NCI-H524 treated with DMSO at 0.1 percent for 48 hours (cell line): ENCODE measurements at regions not wholly inside any gene's neighbourhood (a gene's known extent, or its start where the extent isn't known, plus 50 kb on each side); places are given as distances from the start of the nearest gene placed in this dataset.

Experiments used
- DNase-seq: peaks from one replicate; lab custom pipeline; 2025; lab: John Stamatoyannopoulos, UW

DNA sequence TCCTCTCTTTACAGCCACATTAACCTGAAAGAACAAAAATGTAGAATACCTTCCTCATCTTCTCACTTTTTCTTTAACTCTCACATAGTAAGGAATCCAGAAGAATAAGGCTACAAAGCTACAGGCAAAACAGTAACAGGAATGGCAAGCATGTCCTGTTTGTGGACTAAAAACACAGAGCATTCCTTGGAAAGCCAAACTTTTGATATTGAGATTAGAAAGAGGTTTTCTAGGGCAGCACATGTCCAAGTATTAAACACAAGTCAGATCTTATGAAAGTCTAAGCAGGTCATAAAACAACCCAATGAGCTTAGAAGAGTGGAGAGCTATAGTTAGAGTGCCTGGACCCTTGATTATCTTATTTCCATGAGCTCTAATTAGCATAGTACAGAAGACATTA lies 58.2 kb upstream of the FAM9C start:
- no peak for DNase-seq

DNA sequence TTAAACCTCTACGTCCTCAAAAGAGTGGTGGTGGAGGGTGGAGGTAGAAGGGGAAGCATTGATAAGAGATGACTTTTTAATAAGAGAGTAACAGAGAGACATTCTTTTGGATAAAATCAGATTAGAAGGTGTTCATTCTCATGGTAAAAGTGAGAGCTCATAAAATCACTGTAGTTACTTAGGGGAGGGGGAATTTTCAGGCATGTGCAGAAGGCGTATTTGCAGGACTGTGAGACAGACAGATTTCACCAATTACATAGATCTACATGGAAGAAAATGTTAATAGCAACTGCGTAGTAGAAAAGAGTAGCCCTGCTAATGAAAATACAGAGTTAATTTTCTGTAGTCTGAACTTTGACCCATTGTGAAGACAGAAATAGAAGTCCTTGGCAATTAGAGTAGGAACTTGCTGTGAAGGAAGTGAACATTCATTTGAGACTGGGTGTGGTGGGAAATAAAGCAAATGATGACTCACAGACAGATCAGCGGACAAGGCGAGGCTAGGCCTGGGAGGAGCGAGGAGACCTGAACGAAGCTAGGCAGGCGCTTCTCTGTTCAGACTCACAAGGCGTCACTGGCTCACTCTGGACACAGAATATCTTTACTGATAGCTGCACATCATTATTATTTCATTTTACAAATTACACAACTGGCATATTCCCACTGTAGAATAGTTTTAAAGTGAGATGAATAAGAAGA lies 57.2 kb upstream of the FAM9C start:
- DNase-seq: no peak

DNA sequence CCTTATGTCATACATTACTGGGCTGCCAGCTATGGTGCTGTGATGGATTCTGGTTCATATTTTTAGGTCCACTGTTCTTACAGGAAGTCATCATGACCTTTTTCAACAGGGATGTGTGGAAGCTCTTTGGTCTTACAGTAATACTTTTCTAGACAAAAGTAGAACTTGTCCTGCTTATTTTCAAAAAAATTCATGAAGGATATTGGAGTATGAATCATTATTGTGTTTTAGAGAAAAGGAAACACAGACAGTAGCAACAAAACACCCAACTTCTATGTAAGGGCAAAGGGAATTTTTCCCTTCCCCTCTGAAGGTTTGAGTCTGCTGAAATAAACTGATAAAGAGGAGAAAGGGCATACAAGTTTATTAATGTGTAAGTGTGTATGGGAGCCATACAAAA lies 54.7 kb upstream of the FAM9C start:
- DNase-seq: no peak

DNA sequence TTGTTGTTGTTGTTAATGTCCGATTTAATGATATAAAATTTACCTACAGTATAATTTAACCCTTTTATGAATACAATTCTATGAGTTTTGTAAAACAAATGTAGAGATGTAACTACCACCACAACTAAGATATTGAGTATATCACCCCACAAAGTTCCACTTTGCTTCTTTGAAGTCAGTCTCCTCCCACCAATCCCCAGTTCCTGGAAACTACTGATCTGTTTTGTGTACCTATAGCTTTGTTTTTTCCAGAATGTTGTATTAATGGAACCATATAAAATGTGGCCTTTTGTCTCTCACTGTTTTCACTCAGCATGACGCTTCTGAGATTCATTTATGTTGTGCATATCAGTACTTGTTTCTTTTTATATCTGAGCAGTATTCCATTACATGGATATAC lies 52.3 kb upstream of the FAM9C start:
- no peak for DNase-seq

DNA sequence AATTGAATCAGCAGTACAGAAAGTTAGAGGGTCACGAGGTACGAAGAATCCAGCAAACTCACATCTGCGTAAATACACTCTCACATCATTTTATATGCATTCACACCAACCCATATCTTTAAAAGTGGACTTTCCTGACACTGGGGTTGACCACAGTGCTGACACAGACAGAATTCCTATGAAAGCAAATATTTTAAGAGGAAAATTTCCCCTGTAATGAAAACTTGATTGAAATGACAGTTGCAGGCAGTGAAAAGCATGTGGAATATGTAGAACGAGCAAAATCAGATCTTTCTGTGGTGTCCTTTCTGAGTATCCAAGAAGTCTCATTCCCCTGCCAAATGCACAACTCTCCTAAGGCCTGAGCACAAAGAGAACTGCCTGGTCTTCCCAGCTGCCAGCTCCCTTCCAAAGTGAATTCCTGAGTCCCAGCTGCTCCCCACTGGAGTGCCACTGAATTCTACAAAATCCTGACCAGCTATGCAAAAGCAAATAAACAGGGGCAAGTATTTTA lies 50.5 kb upstream of the FAM9C start:
- no peak for DNase-seq

DNA sequence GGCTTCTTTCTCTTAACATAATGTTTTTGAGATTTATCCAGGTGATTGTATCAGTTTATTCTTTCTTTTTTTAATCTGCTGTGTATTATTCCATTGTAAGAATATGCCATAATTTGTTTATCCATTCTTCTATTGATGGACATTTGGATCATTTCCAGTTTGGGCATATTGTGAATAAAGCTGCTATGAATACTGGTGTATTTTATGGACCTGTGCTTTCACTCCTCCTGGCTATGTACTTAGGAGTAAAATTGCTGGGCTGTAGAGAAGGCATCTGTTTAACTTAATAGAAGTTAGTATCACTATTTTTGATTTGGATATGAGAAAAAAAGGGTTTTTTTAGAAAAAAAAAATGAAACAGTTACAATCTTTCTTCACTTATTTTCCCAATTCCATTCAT lies 50.0 kb upstream of the FAM9C start:
- DNase-seq: no peak
